ENCODE measurements at regions not wholly inside any gene's neighbourhood (a gene's known extent, or its start where the extent isn't known, plus 50 kb on each side); places are given as distances from the start of the nearest gene placed in this dataset.

DNA sequence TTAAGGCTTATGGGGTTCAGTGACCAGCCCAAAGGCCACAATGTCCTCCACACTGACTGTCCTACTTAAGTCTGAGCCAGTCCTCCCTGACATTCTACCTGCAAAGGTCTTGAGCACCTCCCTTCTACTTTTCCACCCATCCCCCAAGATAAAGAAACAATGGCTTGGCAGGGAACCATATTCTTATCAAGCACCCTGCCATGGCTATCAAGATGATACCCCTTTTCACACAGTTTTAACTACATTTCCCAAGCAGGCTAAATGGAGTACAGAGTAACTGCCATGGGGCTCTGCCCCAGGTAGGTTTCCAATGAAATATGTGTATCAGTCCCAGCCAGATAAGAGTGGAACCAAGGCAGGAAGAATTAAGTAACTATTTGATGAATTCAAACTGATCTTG lies 85.9 kb upstream of the MOCS1 start:
- Histone ChIP-seq H3K4me3 (no peak overlapping the region), H3K9me3 (no peaks in the 10 kb centered on the region), H3K27ac (no peak overlapping the region), H3K4me1 (no peaks in the 10 kb centered on the region), H3K36me3 (ENCODE audit: insufficient read depth in 1 of 2, low read depth in 1 of 2) (no peaks in the 10 kb centered on the region), H3K27me3 (ENCODE audit: insufficient read depth in 3 of 3, low read length in 2 of 3) (peaks cover 0 to 3% (median 0%) of the 10 kb centered on the region in 3 donors)
- TF ChIP-seq, protein P1, sequence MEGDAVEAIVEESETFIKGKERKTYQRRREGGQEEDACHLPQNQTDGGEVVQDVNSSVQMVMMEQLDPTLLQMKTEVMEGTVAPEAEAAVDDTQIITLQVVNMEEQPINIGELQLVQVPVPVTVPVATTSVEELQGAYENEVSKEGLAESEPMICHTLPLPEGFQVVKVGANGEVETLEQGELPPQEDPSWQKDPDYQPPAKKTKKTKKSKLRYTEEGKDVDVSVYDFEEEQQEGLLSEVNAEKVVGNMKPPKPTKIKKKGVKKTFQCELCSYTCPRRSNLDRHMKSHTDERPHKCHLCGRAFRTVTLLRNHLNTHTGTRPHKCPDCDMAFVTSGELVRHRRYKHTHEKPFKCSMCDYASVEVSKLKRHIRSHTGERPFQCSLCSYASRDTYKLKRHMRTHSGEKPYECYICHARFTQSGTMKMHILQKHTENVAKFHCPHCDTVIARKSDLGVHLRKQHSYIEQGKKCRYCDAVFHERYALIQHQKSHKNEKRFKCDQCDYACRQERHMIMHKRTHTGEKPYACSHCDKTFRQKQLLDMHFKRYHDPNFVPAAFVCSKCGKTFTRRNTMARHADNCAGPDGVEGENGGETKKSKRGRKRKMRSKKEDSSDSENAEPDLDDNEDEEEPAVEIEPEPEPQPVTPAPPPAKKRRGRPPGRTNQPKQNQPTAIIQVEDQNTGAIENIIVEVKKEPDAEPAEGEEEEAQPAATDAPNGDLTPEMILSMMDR (IDR thresholded peaks at IDR 0.05) = no peak
- ATAC-seq = no peak
- intact Hi-C loops (cut with DNase I) = no loop called here
- DNase-seq = no peak

DNA sequence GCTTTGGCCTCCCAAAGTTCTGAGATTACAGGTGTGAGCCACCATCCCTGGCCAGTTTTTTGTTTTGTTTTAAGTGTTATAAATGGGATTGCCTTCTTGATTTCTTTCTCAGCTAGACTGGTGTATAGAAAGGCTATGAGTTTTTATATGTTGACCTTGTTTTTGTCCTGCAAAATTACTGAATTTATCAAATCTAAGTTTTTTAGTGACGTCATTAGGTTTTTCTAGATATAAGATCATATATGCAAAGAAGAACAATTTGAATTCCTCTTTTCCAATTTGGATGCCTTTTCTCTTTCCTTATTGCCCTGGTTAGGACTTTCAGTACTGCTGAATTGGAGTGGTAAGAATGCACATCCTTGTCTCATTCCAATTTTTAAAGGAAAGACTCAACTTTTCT lies 81.3 kb upstream of the MOCS1 start:
- H3K9me3 ChIP-seq = no peaks in the 10 kb centered on the region
- no peaks in the 10 kb centered on the region for H3K27me3 ChIP-seq (ENCODE audit: insufficient read depth in 3 of 3, low read length in 2 of 3)
- ATAC-seq (no peak), DNase-seq (no peak)
- WGBS, 3 donors = 93 to 98% (median 94%) methylated on average over 1 of the region's 1 CpG
- H3K36me3 ChIP-seq (ENCODE audit: insufficient read depth in 1 of 2, low read depth in 1 of 2) = no peaks in the 10 kb centered on the region
- TF ChIP-seq, protein P1 (IDR thresholded peaks at IDR 0.05) = no peak
- no peak overlapping the region for H3K4me3 ChIP-seq
- no peak overlapping the region for H3K27ac ChIP-seq
- H3K4me1 ChIP-seq = no peaks in the 10 kb centered on the region
- intact Hi-C loops (cut with DNase I) = no loop called here

DNA sequence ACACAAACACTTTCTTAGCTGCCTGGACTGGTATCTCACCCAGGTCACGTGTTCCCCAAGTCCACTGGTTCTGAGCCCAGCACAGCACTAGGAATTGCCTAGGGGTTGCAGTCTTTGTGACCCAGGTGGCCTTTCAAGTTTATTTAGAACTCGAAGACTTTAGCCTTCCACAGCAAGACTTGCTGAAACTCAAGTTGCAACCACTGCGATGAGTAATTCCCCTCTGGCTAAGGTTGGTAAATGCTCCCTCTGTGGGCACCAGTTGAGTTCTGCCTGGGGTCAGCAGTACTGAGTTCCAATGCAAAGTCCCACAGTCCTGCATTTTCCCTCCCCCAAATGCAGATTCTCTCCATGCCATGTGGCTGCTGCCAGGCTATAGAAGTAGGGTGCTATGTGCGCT lies 77.6 kb upstream of the MOCS1 start:
- intact Hi-C loops (cut with DNase I) = no loop called here
- Histone ChIP-seq H3K4me3 (no peak overlapping the region), H3K9me3 (peaks cover 3% of the 10 kb centered on the region), H3K4me1 (no peaks in the 10 kb centered on the region), H3K27me3 (ENCODE audit: insufficient read depth in 3 of 3, low read length in 2 of 3) (no peaks in the 10 kb centered on the region), H3K36me3 (ENCODE audit: insufficient read depth in 1 of 2, low read depth in 1 of 2) (no peaks in the 10 kb centered on the region), H3K27ac (no peak overlapping the region)
- TF ChIP-seq, protein P1 (IDR thresholded peaks at IDR 0.05) = no peak
- WGBS, 3 donors = 88 to 91% (median 91%) methylated on average over 4 of the region's 4 CpGs
- no peak for ATAC-seq
- no peak for DNase-seq

DNA sequence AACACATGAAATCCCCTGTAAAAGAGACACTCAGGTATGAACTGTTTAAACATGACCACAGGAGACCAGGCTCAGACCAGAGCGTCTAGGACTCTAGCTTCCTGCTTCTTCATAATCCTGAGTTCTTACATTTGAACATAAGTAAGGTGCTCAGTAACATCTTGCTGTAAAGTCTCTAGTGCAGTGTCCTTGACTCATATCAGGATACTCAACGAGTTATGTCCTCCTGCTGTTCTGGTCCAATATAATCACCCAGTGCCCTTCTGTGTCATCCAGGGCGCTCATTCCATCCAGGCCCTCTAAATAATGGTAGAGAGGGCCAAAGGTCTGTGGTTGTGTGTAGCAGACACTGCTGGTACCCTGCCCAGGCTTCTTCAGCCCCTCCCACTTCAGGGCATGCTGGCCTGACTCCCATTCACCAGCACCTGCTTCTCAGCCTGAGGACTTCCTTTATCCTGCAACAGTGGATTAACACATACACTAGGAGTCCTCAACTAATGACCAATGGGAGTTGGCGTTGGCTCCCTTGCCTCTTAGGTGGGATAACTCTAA lies 66.8 kb upstream of the MOCS1 start:
- no peak for DNase-seq
- no peak for ATAC-seq
- Histone ChIP-seq H3K4me1 (no peaks in the 10 kb centered on the region), H3K36me3 (ENCODE audit: insufficient read depth in 1 of 2, low read depth in 1 of 2) (no peaks in the 10 kb centered on the region), H3K9me3 (no peaks in the 10 kb centered on the region), H3K4me3 (no peak overlapping the region), H3K27me3 (ENCODE audit: insufficient read depth in 3 of 3, low read length in 2 of 3) (no peaks in the 10 kb centered on the region), H3K27ac (no peak overlapping the region)
- 62 to 75% (median 64%) methylated on average over 4 of the region's 4 CpGs for WGBS, 3 donors
- TF ChIP-seq, protein P1 (IDR thresholded peaks at IDR 0.05) = no peak
- intact Hi-C loops (cut with DNase I) = no loop called here

All from psoas muscle (tissue), 7 donors.